ENCODE measurements at regions not wholly inside any gene's neighbourhood (a gene's known extent, or its start where the extent isn't known, plus 50 kb on each side); places are given as distances from the start of the nearest gene placed in this dataset.
"Not testable (repeated sequence)": the region's sequence is repeated elsewhere in the genome, so short reads cannot be mapped to it uniquely, and the experiment has no call there.

DNA sequence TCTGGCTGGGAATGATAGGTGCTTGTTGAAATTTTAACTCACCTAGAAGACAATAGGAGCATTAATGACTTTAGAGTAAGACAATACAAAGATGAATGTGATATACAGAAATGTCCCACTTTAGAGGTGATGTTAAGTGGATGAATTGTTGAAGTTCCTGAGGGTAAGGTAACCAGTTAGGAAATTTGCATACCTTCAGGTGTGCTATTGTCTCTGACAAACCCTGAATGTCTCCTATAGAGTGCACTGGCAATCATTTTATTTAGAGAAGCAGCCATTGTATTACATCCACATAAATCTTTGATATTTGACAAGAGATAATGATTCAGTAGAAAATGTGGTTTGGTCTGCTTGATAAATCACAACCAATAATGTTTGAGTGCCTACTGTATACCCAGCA lies 228.5 kb downstream of the RNF144A start:
- DNase-seq = no peak

DNA sequence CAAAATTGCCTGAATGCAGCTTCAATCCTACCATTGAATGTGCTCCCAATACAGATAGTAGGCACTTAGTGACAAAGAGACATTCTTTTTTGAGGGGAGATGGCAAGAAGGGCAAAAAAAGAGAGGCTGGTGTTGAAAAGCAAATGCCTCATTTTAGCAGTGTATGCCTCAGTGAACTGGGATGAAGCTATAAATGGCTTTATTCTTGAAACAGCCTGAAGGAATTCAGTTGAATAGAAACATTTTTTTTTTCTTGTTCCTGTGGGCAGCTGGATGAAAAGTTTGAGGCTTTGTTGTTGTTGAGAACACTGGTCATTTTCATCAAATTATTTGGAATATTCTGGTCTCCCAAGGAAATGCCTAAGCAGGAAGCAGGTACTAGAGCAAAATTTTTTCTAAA lies 228.9 kb downstream of the RNF144A start:
- no peak for DNase-seq

DNA sequence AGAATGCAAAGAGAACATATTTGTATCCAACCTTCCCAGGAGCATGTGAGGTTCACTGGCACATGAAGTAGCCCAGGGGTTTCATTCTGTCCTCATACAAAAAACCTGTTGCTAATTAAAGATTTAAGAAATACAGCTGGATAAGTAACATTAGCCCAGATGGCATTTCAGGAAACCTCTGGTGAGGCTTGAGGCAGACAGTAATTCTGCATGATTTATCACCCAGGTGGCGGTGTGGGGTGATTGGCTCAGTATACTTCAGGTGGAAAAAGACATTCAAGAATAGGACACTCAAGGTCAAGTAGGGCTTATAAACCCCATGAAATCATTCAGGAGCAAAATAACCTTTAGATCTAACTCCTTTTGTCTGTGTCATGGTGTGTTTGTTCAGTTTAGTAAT lies 237.4 kb downstream of the RNF144A start:
- no peak for DNase-seq

DNA sequence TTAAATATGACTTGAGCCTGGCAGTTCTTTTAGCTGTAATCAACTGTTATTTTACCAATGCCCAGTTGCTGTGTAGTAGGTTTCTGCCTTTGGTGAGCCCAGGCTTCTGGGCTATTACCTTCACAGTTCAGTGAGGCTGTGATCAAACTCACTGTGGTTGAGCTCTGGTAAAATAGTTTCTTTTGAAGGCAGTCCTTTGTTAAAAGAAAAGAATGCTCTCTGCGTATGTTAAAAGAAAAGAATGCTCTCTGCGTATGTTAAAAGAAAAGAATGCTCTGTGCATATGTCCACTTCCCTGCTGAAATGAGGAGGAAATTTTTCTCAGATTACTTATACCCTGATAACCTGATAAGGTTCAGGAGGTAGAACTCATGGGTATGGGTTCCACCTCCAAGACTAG lies 244.3 kb downstream of the RNF144A start:
- no peak for DNase-seq

DNA sequence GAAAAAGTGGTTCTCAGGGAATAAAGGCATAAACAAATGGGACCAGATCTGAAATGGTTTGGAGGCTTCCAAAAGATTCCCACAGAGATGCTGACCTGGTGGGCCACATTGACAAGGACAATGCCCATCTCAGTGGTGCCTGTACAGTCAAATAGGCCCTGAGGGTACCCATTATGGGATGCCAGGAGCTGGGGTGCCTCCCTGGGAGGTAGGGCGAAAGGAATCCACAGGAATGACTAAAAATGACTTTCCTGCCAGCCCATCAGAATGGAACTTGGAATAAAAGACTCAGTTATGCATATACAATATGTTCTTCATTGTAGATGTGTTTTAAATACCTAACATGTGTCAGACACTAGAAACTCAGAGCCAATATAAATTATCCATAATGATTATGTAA lies 248.5 kb downstream of the RNF144A start:
- no peak for DNase-seq

DNA sequence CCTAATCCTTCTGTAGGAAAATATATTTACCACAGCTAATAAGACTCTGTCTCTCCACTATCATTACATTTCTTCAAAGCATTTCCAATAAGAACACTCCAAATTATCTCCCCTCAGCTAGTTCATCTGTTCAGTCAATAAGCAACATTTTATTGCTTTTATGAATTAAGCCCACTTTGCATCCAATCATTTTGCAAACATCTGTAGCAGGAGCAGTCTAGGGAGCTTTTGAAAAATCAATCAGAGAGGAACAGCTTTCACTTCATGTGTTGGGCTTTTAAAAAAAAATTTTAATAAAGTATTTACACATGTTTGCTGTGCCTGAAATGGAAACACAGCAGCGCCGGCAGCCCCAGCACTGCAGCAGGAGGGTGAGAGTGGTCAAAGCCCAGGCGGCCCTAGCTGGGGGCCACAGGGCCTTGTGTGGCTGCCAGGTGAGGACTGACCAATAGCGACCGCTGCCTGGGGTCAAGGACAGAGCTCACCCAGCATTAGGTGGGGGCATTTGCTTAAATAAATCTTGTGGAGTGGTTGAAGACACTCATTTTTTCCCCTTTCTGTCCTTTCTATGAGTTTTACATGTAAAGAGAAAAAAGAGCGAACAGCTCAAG lies 250.7 kb downstream of the RNF144A start:
- no peak for DNase-seq

DNA sequence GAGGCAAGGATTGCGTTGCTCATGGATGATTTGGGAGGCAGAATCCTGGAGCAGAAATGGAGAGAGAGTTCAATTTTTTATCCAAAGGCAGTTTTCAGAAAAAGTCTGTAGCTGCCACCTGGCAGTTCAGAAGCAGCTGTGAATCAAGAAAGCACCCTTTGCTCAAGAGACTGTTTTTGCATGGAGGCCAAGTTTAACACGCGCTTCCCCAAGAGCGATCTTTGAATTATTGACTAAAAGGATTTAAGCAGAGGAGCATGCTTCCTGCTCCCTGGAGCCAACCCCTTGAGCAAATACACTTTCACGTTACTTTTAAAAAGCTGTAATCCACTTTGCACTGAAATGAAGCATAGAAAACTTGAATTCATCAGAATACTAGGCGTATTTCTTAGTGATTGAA lies 252.4 kb downstream of the RNF144A start:
- no peak for DNase-seq

DNA sequence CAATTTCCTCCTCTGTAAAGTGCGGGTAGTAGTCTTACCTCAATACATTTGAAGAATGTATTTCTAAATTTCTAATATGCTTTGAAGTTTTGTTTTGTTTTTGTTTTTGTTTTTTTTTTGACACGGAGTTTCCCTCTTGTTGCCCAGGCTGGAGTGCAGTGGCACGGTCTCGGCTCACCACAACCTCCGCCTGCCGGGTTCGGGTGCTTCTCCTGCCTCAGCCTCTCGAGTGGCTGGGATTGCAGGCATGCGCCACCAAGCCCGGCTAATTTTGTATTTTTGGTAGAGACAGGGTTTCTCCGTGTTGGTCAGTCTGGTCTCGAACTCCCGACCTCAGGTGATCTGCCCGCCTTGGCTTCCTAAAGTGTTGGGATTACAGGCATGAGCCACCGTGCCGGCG lies 261.8 kb downstream of the RNF144A start:
- not testable (repeated sequence) for DNase-seq

DNA sequence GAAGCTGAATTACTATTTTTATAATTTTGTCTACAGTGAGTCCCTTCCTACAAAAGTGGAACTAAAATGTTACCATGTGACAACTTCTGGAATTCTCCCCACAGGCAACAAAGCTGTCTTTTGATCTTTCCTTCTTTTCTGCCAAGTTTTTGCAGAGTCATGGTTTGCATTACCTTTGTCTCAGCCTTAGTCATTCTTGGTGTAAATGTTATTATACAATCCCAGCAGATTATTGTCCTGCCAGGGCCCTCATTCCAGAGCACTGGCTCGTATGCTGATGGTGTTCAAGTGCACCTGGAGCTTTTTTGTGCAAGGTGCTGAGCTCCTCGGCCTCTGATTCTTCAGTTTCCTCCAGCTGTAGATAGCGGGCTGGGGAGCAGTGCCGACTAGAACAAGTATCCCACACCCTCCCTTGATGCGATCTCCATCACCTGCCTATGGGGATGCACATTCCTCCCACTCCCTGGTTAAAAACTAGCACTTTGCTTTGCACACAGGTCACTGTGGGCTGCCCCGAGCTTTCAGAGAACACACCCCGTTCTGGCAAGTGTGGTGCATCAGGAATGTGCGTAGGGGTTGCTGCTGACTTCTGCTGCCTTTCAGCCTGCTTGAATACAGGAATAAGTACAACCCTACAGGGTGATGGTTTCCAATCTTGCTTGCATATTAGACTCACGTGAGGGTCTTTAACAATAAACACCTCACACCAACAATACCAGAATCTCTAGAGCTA lies 263.6 kb downstream of the RNF144A start:
- no peak for DNase-seq

DNA sequence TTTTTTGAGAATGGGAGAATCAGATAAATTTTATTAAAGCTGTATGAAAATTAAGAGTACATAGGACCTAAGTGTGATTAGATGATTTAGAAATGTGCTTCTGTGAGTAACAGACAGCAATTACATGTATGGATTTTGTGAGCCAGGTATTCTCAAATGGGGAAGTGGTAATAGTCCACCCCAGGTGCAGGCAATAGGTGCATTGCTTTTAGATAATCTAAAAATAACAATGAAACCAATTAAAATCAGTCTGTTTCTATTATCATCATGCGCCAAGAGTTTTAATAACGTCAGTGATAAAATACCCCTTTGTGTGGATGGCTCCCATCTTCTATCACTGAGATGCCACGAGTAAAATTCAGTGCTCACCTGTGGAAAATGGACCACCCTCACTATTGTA lies 265.3 kb downstream of the RNF144A start:
- no peak for DNase-seq

DNA sequence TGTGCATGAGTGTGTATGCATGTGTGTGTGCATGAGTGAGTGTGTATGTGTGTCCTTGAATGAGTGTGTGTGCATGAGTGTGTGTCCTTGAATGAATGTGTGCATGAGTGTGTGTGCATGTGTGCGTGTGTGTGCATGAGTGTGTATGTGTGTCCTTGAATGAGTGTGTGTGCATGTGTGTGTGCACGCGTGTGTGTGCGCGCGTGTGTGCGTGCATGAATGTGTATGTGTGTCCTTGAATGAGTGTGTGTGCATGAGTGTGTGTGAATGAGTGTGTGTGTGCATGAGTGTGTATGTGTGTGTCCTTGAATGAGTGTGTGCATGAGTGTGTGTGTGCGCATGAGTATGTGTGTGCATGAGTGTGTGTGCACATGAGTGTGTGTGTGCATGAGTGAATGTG lies 271.9 kb downstream of the RNF144A start:
- no peak for DNase-seq

DNA sequence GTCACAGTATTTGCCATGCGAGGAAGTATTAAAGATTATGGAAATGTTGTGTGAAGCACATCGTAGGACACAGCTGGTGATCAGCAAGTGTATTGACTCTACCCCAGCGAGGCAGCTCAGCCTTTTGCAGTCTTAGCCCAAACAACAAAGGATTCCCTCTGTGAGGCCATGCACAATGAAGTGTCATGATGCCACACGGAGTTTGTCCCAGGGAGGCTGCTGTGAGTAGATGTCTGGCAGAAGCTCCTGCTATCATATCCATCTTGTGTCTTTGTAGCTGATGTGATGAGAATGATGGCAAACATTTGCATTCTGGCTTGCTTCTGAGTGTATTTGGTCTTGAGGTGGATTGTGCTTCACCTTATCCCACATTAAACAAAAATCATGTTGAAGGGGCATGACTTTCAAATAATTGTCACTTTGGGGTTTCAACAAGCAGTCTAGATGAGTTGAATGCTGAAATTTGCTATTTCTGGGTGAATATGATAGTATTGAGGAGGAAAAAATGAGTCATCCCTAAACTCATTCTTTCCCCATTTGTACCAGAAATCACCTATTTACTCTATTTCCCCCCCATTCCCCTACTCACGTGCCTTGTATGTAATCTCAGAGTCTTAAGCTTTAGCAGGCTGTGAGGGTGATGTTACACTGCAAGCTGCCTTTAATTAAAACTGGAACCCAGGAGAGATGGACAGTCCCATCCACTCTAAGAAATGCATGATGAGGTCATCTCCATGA lies 273.5 kb downstream of the RNF144A start:
- DNase-seq = no peak

DNA sequence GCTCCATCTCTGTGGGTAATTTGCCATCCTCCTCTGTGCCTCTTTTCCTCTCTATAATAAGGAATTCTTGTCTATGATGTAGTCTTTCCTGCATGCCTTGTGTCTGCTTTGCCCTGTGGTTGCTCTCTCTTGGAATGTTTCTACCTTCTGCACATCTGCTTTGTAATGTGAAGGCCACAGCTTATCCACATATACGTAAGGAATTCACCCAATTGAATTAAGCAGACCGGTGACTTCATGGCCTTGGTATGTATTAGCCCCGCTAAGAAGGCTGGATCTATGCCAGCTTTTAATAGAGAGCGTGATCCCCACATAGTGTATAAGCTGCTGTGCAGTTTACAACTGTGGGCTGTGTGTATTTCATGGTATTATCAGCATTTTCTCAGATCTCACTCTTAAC lies 274.7 kb downstream of the RNF144A start:
- no peak for DNase-seq

DNA sequence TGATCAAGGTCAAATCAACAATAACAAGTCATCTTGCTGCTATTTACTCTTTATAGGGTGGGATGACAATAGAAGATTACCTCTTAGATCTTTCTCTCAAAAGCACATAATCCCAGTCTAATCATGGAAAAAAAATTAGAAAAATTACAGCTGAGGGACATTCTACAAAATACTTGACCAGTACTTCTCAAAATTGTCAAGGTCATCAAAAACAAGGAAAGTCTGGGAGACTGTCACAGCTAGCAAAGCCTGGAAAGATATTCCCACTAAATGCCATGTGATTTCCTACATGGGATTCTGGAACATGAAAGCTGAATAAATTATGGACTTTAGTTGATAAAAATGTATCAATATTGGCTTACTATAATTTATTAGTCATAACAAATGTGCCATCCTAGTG lies 276.2 kb downstream of the RNF144A start:
- no peak for DNase-seq

DNA sequence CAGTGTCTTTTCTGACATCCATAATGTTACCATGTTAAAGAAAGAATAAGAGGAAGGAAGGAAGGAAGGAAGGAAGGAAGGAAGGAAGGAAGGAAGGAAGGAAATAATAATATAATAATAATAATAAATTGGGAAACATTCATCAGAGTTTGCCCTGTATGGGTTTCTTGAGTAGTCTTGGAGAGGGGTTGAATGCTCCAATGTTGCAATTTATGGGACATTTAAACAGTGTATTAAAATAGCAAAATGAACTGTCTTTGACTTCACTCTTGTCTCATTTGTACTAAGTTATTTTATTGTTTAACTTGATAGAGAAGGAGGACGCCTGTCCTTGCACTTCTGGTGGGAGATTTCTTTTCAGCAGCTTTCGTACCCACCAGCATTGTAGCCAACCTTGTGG lies 277.7 kb downstream of the RNF144A start:
- DNase-seq = no peak

DNA sequence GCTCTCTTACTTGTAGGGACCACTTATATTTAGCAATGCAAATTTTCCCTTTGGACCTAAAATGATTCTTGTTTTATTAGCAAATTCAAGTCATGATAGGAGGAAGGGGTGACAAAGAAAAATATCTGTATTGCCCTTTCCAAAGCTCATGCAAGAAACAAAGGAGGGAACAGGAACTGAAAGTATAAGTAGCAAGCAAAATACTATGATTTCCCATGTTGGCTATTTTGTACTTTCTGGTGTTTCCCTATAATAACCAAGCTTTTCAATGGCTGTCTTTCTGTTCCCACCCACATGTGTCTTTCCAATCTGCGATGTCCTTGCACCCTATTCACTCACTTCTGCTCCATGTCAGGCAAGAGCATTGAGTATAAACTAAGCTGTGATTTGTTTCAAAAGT lies 279.7 kb downstream of the RNF144A start:
- DNase-seq = no peak

DNA sequence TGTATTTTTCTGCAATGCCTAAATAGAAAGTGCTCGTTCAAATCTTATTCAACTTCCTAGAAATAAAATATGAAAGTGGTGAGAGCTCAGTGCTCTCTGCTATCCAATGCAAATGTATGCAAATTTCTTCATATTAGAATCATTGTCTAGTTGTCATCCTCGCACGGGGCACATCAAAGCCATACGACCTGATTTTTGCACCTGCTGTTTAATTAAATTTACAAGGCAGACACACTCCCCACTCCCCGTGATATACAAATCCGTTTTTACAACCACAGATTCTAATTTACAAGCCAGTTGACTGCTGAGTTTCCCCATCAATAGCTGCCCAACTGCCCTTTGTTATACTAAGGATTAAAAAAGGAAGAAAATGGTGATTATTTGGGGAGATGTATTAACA lies 284.6 kb downstream of the RNF144A start:
- no peak for DNase-seq

DNA sequence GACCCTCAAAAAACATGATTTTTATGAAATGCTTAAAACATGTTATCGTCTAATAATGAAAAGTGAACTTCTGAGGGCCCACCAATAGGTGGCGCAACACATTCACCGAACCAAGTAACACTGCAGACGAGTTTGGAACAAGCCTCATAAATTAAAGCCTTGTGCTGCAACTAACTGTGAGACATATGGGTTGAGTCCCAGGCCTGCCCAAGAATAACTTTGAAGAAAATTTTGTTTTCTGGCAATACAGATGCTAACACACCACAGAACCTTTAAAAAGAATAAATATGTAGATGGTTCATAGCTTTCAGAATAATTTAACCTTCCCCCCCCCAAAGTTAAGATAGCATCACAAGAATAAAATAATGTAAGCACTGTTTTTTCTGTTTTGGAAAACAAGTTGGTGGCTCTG lies 285.9 kb downstream of the RNF144A start:
- peak in 27 of 51 donors; percentile 2 to 60 (median 23) for DNase-seq

DNA sequence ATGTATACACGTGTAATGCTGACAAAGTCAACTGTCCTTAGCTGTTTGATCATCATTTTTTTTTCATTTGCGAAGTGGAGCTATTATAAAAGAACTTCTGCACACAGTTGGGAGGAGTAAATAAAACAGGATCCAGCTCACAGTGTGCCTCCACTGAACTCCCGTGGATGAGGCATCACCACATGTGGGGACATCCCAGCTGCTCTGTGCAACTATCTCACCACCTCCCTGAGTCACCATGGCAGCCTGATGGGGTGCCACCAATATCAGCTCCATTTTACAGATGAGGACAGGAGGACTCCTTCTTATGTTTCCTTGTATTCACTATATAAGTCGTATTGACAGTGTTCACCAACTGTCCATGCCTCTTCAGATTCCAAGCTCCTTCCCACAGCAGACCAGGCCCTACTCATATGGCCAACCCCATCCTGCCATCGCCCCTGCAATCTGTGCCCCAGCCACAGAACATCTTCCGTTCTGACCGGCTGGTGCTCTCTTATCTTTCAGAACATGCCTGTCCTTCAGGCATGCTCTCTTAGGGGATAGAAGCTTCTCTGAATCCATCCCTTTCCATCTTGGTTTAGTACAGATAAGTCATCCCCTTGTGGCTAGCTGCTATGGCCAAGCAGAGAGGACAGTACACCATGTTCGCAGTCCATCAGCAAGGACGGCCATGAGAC lies 288.1 kb downstream of the RNF144A start:
- no peak for DNase-seq

DNA sequence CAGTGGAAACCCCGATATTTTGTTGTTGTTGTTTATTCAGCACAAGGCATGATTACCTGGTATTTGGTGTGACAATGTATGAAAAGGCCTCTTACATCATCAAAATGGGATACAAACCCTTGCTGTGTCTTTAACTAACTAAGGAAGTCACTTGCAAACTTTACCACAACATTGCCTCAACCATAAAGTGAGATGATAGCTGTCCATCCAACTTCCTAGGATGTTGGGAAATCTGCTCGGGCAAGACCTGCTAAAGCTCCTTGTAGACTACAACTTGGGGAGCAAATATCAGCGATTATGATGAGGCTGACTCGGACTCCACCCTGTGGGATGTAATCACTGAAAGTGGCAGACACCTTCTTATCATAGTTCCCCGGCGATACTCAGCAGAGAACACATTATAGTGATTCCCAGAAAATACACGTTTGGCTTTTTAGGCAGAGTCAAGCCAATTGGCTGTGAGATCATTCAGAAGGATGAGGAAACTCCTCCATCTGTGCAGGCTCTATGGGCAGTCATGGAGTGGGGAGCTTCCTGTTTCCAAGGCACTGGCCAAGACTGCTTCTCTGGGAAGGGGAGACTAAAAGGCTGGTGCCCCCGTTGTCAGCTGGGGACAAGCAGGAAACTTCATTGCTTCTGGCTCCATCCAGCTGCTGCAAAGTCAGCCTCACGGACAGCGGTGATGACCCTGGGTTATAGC lies 289.0 kb downstream of the RNF144A start:
- no peak for DNase-seq

DNA sequence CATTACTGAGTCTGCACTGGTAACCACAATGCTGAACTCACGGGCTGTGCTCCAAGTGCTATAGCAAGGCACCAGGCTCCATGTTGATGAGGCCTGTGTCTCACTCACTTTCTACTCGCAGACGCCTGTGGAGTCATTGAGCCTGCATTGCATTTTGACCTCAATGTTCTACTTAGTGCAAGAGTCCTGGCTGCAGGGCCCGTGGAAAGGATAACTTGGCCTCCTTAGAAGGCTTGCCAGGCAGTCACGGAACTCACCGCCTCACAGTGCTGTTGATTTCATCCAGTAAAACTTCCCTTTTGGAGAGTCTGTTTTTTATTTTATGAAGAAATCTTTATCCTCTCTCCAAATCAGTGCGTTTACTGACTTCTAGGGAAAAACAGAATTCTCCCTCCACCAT lies 290.4 kb downstream of the RNF144A start:
- no peak for DNase-seq

Measured in hypothalamus (tissue), 51 donors.